Activated B cell treated with CpG ODN at 0.5 μM for 24 hours (primary cell): ENCODE measurements at regions not wholly inside any gene's neighbourhood (a gene's known extent, or its start where the extent isn't known, plus 50 kb on each side); places are given as distances from the start of the nearest gene placed in this dataset.

Experiments used
- ATAC-seq: fragments of 200-7000 bp; cut with Tn5 transposase; one replicate; pipeline ENCODE4 v1.10.0; 2021; ENCODE audit warnings: low read depth, mild to moderate bottlenecking, moderate library complexity
- CTCF ChIA-PET: fragments of 350-600 bp; sonication (Branson Sonifier 250); formaldehyde crosslinking; loops from one replicate; lab custom pipeline; 2021; ENCODE audit warnings: antibody characterized with exemption; lab: Charles Lee
- POLR2A ChIA-PET: fragments of 350-600 bp; sonication (Branson Sonifier 250); formaldehyde crosslinking; loops from one replicate; lab custom pipeline; 2021; ENCODE audit warnings: antibody characterized with exemption; lab: Charles Lee
- DNase-seq: peaks from one replicate; pipeline ENCODE4 v3.0.0; 2022
- H3K27ac Mint-ChIP-seq: one replicate; pipeline ENCODE4 v1.8.0; 2020; ENCODE audit warnings: mixed read lengths
- H3K27me3 Mint-ChIP-seq: one replicate; pipeline ENCODE4 v1.8.0; 2021; ENCODE audit warnings: mixed read lengths
- H3K36me3 Mint-ChIP-seq: one replicate; pipeline ENCODE4 v1.8.0; 2021; ENCODE audit warnings: low read depth, mixed read lengths
- H3K4me1 Mint-ChIP-seq: one replicate; pipeline ENCODE4 v1.8.0; 2021; ENCODE audit warnings: mixed read lengths
- H3K4me3 Mint-ChIP-seq: one replicate; pipeline ENCODE4 v1.8.0; 2020; ENCODE audit warnings: mild to moderate bottlenecking, mixed read lengths
- H3K9me3 Mint-ChIP-seq: one replicate; pipeline ENCODE4 v1.8.0; 2020; ENCODE audit warnings: mixed read lengths
- intact Hi-C: fragments of 100-400 bp; cut with micrococcal nuclease; formaldehyde crosslinking; loops from one replicate; pipeline ENCODE4 v1.15.1; 2024
- TF ChIP-seq, protein P1 (sequence below): fragments of 200-600 bp; IDR thresholded peaks from one replicate; pipeline ENCODE4 v1.8.0; 2022; ENCODE audit warnings: antibody characterized with exemption, mild to moderate bottlenecking

DNA sequence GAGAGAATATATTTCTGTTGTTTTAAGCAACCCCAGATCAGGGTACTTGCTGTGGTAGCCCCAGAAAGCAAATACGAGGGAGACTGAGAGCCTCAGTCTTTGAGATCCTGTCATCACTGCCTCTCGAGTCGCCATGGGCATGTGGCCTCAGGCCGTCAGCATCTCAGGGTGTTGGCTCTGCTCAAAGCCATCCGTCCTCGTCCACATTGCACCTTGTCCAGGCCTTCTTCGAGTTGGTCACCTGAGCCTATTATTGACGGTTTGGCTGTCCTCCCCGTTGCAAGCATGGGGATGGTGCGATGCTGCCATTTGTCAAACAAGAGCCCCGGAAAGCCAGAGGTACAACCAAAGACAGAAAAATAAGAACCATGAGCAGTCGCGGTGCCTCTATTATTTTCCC, 136.9 kb downstream of the IRF8 start:
- DNase-seq (no peak), ATAC-seq (no peak)
- Mint-ChIP-seq H3K4me3 (no peak overlapping the region), H3K9me3 (peaks cover 4% of the 10 kb centered on the region), H3K4me1 (no peaks in the 10 kb centered on the region), H3K27me3 (peaks cover 21% of the 10 kb centered on the region), H3K36me3 (no peaks in the 10 kb centered on the region), H3K27ac (no peak overlapping the region)
- ChIA-PET CTCF (no interaction called here), POLR2A (no interaction called here)
- intact Hi-C loops = no loop called here
- TF ChIP-seq, protein P1, sequence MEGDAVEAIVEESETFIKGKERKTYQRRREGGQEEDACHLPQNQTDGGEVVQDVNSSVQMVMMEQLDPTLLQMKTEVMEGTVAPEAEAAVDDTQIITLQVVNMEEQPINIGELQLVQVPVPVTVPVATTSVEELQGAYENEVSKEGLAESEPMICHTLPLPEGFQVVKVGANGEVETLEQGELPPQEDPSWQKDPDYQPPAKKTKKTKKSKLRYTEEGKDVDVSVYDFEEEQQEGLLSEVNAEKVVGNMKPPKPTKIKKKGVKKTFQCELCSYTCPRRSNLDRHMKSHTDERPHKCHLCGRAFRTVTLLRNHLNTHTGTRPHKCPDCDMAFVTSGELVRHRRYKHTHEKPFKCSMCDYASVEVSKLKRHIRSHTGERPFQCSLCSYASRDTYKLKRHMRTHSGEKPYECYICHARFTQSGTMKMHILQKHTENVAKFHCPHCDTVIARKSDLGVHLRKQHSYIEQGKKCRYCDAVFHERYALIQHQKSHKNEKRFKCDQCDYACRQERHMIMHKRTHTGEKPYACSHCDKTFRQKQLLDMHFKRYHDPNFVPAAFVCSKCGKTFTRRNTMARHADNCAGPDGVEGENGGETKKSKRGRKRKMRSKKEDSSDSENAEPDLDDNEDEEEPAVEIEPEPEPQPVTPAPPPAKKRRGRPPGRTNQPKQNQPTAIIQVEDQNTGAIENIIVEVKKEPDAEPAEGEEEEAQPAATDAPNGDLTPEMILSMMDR = no peak

DNA sequence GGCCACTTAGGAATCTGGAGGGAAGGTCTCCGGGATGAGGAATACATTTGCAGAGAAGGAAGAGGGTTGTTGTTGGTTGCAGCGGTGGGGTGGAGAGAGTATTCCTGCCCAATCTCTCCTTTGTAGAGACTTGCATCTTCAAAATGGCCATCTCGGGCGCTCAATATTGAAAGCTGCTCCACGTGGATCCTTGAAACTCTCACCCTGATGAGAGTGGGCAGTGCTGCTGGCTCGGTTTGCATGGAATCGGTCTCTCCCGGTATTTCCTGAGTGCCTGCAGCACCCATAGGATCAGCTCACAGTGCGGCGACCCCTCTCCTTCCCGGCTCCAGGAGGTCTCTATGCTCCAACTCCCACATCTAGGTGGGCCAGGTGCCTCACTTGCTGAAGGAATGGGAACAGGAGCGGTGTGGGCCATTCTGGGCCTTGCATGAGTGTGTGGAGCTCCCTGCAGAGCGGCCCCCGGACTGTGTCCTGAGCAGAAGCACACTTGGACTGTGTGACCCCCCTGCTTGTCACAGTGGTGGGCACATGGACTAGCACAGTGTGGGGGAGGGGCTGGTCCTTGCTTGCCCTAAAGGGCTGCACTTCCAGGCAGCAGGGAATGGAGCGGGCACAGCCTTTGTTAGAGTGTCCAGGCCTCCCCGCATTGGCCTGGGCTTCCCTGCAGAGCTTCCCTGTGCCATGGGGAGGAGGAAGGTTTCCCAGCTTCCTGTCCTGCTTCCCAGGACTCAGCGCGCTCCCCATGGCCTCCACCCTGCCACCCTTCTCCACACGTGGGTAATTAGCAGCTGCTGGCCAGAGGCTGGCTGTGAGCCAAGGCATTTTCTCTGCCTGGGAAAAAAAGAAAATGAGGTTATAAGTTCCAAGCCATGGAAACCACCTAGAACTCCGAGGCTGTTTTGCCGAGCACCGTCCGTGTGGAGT, 139.3 kb downstream of the IRF8 start:
- H3K9me3 Mint-ChIP-seq = no peaks in the 10 kb centered on the region
- TF ChIP-seq, protein P1 = no peak

DNA sequence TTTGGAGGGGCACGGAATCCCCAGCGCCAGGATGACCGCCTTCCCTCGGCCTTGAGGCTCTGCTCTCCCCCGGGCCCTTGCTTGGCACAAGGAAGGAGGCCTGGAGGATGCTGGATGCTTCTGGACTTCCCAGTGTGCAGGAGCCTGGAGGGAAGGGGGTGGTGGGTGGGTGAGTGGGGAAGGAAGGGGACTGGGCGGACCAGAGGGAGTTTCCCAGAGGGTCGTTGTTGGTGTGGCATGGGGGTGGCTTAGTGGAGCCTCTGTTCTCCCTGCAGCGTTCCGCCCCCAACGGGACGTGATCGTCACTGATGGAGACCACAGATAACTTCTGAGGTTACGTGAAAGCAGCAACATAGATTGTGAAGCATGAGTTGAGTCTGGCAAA, 140.0 kb downstream of the IRF8 start:
- ChIA-PET CTCF (no interaction called here), POLR2A (no interaction called here)
- intact Hi-C loops = no loop called here
- DNase-seq (no peak), ATAC-seq (no peak)
- Mint-ChIP-seq H3K4me3 (no peak overlapping the region), H3K27ac (no peak overlapping the region), H3K36me3 (no peaks in the 10 kb centered on the region), H3K27me3 (peaks cover 24% of the 10 kb centered on the region), H3K9me3 (no peaks in the 10 kb centered on the region), H3K4me1 (no peaks in the 10 kb centered on the region)
- TF ChIP-seq, protein P1 = no peak

More for the DNA sequence above, 139.3 kb downstream of the IRF8 start:
- DNase-seq = no peak
- POLR2A ChIA-PET = no interaction called here
- no peak for ATAC-seq
- Mint-ChIP-seq H3K27ac (no peak overlapping the region), H3K27me3 (peaks cover 22% of the 10 kb centered on the region), H3K4me3 (no peak overlapping the region), H3K4me1 (no peaks in the 10 kb centered on the region), H3K36me3 (no peaks in the 10 kb centered on the region)
- CTCF ChIA-PET = no interaction called here
- intact Hi-C loops = no loop called here

DNA sequence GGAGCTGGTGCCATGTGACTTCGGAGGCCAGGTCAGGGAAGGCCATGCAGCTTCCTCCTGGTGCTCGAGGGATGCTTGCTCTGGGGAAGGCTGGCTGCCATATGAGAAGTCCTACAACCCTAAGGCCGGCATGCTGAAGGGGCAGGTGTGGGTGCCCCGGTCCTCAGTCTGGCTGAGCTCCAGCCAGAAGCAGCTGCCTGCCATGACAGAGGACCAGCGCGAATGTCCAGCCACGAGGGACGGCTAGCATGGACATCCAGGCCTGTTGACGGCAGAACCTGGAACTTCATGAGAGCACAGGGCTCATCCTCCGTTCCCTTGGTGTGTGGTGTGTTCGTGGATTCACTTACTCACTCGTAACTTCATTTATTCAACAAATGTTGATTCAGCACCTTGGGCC, 140.6 kb downstream of the IRF8 start:
- Mint-ChIP-seq H3K4me3 (no peak overlapping the region), H3K36me3 (no peaks in the 10 kb centered on the region), H3K9me3 (no peaks in the 10 kb centered on the region), H3K27me3 (peaks cover 24% of the 10 kb centered on the region), H3K27ac (no peak overlapping the region), H3K4me1 (no peaks in the 10 kb centered on the region)
- no peak for DNase-seq
- TF ChIP-seq, protein P1 = no peak
- ATAC-seq = no peak
- ChIA-PET CTCF (no interaction called here), POLR2A (no interaction called here)
- intact Hi-C loops = no loop called here

DNA sequence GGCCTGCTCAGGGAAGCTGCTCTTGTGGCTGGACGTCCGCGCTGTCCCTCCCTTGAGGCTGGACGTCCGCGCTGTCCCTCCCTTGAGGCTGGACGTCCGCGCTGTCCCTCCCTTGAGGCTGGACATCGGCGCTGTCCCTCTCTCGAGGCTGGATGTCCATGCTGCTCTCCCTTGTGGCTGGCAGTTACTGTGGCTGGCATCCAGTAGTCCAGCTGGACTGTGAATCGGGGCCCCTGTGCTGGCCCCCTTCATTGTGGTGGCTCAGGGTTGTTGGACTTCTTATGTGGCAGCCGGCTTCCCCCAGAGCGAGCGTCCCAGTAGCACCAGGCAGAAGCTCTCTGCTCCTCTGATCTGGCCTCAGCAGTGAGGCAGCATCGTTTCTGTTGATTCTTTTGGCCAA, 141.5 kb downstream of the IRF8 start:
- no peak overlapping the region for H3K4me3 Mint-ChIP-seq
- H3K4me1 Mint-ChIP-seq = peaks cover 7% of the 10 kb centered on the region
- H3K36me3 Mint-ChIP-seq = no peaks in the 10 kb centered on the region
- ChIA-PET POLR2A (no interaction called here), CTCF (interaction anchor here (1.6 kb wide), 1 partner anchor 219 kb away, joined by 4 read pairs; no protein-coding TSS in a partner anchor)
- intact Hi-C loops = no loop called here
- TF ChIP-seq, protein P1 = no peak
- peaks cover 20% of the 10 kb centered on the region for H3K27me3 Mint-ChIP-seq
- DNase-seq (no peak), ATAC-seq (no peak)
- no peaks in the 10 kb centered on the region for H3K9me3 Mint-ChIP-seq
- no peak overlapping the region for H3K27ac Mint-ChIP-seq
